Activated naive CD8-positive, alpha-beta T cell treated with anti-CD3 and anti-CD28 coated beads, Interleukin-2, amount 10 ng/mL, durations not matched to agents 7 days and 5 days (primary cell): ENCODE measurements at regions not wholly inside any gene's neighbourhood (a gene's known extent, or its start where the extent isn't known, plus 50 kb on each side); places are given as distances from the start of the nearest gene placed in this dataset.

Experiments used
- ATAC-seq: fragments of 150-1000 bp; cut with Tn5 transposase; one replicate; pipeline ENCODE4 v1.10.0; 2021; ENCODE audit warnings: low read depth, moderate library complexity
- POLR2A ChIA-PET: fragments of 350-600 bp; sonication (Branson Sonifier 250); formaldehyde crosslinking; loops from one replicate; lab custom pipeline; 2021; ENCODE audit warnings: antibody characterized with exemption; lab: Charles Lee
- DNase-seq: peaks from one replicate; pipeline ENCODE4 v3.0.0; 2021
- H3K27ac Mint-ChIP-seq: one replicate; pipeline ENCODE4 v1.8.0; 2022; ENCODE audit warnings: mild to moderate bottlenecking, mixed read lengths
- H3K27me3 Mint-ChIP-seq: one replicate; pipeline ENCODE4 v1.8.0; 2022; ENCODE audit warnings: mild to moderate bottlenecking, moderate library complexity, mixed read lengths
- H3K36me3 Mint-ChIP-seq: one replicate; pipeline ENCODE4 v1.8.0; 2021; ENCODE audit warnings: mild to moderate bottlenecking, mixed read lengths
- H3K4me1 Mint-ChIP-seq: one replicate; pipeline ENCODE4 v1.8.0; 2021; ENCODE audit warnings: mixed read lengths
- H3K4me3 Mint-ChIP-seq: one replicate; pipeline ENCODE4 v1.8.0; 2022; ENCODE audit warnings: mild to moderate bottlenecking, moderate library complexity, mixed read lengths
- H3K9me3 Mint-ChIP-seq: one replicate; pipeline ENCODE4 v1.8.0; 2021; ENCODE audit warnings: mixed read lengths

DNA sequence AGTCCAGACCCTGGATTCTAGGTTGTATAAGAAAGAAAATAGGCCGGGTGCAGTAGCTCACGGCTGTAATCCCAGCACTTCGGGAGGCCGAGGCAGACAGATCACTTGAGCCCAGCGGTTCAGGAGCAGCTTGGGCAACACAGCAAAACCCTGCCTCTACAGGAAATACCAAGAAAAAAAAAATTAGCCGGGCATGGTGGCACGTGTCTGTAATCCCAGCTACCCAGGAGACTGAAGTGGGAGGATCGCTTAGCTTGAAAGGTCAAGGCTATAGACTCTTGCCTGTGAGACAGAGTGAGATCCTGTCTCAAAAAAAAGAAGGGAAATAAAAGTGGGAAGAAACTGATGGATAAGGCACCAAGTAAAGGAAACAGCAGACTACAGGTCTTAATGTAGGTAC, 287.9 kb upstream of the KLF14 start:
- H3K4me1 Mint-ChIP-seq = peaks cover 30% of the 10 kb centered on the region
- DNase-seq = no peak
- peak overlapping the region; percentile 36 for H3K27ac Mint-ChIP-seq
- H3K4me3 Mint-ChIP-seq = peak overlapping the region; percentile 18
- peaks cover 26% of the 10 kb centered on the region for H3K36me3 Mint-ChIP-seq
- ATAC-seq = no peak
- H3K9me3 Mint-ChIP-seq = peaks cover 12% of the 10 kb centered on the region
- no peaks in the 10 kb centered on the region for H3K27me3 Mint-ChIP-seq
- POLR2A ChIA-PET = interaction anchor here (0.7 kb wide), 1 partner anchor 9 kb away, joined by 3 read pairs; no protein-coding TSS in a partner anchor

DNA sequence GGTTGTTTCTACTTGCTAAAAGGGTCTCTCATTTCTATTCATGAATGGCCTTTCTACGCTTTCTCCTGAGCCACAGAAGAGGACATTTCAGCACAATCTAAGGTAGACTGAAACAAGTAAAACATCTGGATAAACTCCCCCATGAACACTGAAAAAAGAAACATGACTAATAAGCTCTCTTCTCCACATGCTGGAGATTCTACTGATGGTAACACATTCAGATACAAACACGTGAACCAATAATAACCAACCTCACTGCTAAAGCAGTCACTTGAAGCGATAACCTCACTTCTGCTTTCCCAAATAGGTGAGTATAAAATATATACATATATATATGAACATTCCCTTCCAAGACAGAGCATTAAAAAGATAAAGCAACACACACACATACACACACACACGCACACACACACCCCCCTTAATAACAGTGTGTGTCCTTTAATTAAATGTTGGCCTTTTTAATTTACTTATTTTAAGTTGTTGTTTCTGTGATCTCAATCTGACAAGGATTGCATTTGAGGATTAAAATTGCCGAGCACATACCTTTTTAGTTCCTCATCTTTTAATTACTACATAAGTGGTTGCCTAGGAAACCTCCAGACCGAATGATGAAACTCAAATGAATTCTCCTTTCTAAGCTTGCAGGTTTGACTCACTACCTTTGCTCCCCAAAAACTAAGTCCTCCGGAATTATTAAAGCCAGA, 292.4 kb upstream of the KLF14 start:
- no peak for DNase-seq
- peaks cover 29% of the 10 kb centered on the region for H3K36me3 Mint-ChIP-seq
- POLR2A ChIA-PET = no interaction called here
- H3K4me3 Mint-ChIP-seq = no peak overlapping the region
- no peak overlapping the region for H3K27ac Mint-ChIP-seq
- H3K27me3 Mint-ChIP-seq = no peaks in the 10 kb centered on the region
- ATAC-seq = no peak
- H3K9me3 Mint-ChIP-seq = peaks cover 10% of the 10 kb centered on the region
- H3K4me1 Mint-ChIP-seq = peaks cover 40% of the 10 kb centered on the region

DNA sequence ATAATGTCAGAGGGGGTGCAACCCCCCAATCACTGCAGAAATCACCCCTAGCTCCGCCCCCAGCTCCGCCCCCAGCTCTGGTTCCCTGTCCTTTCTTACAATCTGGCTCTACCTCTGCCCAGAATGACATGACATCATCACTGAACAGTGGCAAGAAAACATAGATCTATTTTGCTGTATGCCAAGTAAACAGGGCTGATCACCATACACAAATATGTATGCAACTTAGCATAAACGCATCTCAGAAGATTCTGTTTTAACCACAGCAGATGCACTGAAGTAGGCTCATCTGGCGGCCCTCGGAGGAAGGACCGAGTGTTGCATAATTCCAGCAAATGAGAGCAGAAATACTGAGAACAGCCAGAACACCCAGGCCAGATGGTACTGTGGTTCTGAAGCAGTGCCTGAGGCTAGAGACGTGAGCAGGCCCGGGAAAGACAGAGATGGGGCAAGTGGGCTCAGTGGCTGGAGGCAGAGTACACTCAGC, 293.3 kb upstream of the KLF14 start:
- Mint-ChIP-seq H3K9me3 (peaks cover 10% of the 10 kb centered on the region), H3K27ac (peak overlapping the region; percentile 59), H3K27me3 (no peaks in the 10 kb centered on the region), H3K36me3 (peaks cover 29% of the 10 kb centered on the region), H3K4me3 (peak overlapping the region; percentile 18), H3K4me1 (peaks cover 41% of the 10 kb centered on the region)
- ATAC-seq = peak; percentile 46
- POLR2A ChIA-PET = no interaction called here
- DNase-seq = no peak

DNA sequence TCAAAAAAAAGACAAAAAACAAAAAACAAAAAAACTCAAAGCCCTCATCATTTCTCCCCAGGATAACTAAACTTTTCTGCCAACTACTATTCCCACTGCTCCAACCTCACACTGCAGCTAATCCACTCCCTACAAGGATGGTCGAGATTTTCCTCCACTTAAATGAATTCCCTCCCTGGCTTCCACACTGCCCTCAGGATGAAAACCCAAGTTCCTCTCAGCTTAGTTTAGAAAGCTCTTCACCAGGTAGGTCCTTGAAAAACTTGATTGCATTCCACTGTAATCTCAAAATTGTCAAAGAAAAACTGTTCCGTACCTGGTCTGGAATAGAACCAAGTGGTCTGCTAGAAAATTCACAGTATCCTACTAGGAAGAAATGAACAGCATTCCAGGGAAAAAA, 294.3 kb upstream of the KLF14 start:
- Mint-ChIP-seq H3K4me1 (peaks cover 46% of the 10 kb centered on the region), H3K4me3 (no peak overlapping the region), H3K27me3 (no peaks in the 10 kb centered on the region), H3K9me3 (peaks cover 6% of the 10 kb centered on the region), H3K27ac (peak overlapping the region; percentile 71), H3K36me3 (peaks cover 24% of the 10 kb centered on the region)
- ATAC-seq (no peak), DNase-seq (no peak)
- POLR2A ChIA-PET = interaction anchor here (0.7 kb wide), 1 partner anchor 47 kb away, joined by 4 read pairs; no protein-coding TSS in a partner anchor

DNA sequence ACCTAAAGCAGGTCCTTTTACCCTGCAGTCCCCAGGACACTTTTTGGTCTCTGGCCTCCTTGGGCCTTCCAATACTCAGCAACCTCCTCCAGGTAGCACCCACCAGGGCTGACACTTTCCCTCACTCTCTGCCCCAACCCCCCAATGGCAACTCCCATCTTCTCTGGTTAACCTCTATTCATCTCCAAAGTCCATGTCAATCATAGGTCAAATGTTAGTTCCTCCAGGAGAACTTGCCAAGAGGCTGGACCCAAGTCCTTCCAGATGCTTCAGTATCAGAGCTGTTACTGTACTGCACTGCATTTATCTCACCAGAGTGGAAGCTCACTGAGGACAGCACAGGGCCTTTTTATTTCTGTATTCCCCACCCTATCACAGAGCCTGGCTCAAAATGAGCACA, 295.0 kb upstream of the KLF14 start:
- H3K27me3 Mint-ChIP-seq = no peaks in the 10 kb centered on the region
- H3K4me1 Mint-ChIP-seq = peaks cover 50% of the 10 kb centered on the region
- no peak overlapping the region for H3K4me3 Mint-ChIP-seq
- no peak for DNase-seq
- peaks cover 3% of the 10 kb centered on the region for H3K9me3 Mint-ChIP-seq
- no peak for ATAC-seq
- POLR2A ChIA-PET = no interaction called here
- peaks cover 20% of the 10 kb centered on the region for H3K36me3 Mint-ChIP-seq
- H3K27ac Mint-ChIP-seq = peak overlapping the region; percentile 10

DNA sequence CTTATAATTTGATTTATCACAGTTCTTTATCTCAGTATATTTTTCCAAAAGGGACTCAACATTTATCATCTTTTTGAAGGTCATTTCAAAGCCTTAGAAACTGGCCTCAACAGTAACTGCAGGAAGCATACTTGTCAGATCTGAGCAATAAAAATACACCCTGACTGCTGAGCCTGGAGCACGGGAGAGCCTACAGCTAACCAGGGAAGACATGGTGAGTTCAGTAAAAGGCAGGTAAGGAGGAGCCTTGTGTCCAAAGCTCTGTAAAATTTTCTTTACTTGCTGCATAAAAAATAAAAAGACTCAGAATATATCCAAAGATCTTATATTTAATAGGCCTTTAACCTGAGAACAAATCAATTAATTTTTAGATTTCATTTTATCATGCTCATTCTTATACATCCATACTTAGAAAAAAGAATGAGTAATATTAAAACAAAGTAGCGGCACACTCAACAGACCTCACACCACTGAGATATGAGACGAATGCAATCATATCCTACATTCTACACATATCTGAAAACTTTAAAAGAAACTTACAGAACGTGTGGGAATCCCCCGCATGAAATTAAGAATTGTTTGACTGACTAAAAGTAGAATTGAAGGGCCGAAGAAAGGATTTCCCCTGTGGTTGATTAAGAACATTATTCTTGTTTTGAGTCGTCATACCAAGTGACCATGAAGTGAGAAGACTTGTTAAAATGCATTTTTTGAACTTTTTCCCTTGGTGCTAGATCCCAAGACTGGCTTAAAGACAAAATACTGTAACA, 296.4 kb upstream of the MKLN1 start:
- no peak for DNase-seq
- Mint-ChIP-seq H3K36me3 (peaks cover 18% of the 10 kb centered on the region), H3K9me3 (peaks cover 2% of the 10 kb centered on the region), H3K27me3 (no peaks in the 10 kb centered on the region), H3K4me3 (peak overlapping the region; percentile 68), H3K4me1 (peaks cover 54% of the 10 kb centered on the region), H3K27ac (peak overlapping the region; percentile 71)
- POLR2A ChIA-PET = no interaction called here
- ATAC-seq = peak; percentile 69

DNA sequence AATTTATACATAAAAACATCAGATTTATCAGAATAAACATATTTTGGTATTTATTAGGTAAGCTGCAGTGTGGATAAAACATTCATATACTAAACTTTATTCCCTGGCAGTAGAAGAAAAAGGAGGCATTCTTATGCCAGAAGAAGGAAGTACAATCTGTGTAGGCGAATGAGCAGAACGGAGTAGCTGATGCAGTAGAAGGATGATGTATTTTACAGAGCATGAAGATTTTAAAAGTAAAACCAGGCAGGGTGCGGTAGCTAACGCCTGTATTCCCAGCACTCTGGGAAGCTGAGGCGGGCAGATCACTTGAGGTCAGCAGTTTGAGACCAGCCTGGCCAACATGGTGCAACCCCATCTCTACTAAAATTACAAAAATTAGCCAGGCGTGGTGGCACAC, 294.9 kb upstream of the MKLN1 start:
- ATAC-seq (no peak), DNase-seq (no peak)
- H3K9me3 Mint-ChIP-seq = peaks cover 2% of the 10 kb centered on the region
- no peak overlapping the region for H3K4me3 Mint-ChIP-seq
- peaks cover 18% of the 10 kb centered on the region for H3K36me3 Mint-ChIP-seq
- H3K27me3 Mint-ChIP-seq = no peaks in the 10 kb centered on the region
- no peak overlapping the region for H3K27ac Mint-ChIP-seq
- POLR2A ChIA-PET = no interaction called here
- H3K4me1 Mint-ChIP-seq = peaks cover 47% of the 10 kb centered on the region

DNA sequence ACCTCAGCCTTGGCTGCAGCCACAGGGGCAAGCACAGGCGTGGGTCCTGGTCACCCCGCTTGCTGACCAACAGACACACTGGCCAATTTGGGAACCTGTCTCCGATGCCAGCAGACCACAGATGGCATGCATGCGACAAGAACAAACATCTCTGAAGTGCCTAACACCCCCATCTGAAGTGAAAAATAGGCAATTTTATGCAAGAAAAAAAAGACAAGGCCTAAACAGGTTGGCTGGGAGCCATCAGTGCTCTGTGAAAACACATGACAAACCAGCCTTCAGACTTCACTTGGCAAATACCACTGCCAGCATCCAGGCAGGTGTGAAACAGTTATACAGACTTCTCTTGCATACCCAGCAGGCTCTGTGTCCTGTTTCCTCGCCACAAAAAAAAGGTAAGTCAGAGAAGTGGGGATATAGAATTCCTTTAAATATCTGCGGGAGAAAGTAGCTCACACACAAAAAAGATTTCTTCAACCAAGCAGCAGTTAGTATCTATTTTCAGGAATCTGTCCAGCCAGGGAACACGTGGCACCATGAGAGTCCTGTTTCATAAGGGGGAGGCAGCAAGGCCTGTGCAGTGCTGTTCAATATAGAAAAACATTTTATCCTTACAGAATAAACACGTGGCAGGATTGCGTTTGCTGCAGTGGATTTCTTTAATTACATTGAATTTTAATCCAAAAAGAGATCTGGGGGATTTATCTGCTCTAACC, 293.4 kb upstream of the MKLN1 start:
- Mint-ChIP-seq H3K27me3 (no peaks in the 10 kb centered on the region), H3K36me3 (peaks cover 16% of the 10 kb centered on the region), H3K27ac (no peak overlapping the region), H3K4me3 (no peak overlapping the region), H3K9me3 (peaks cover 2% of the 10 kb centered on the region), H3K4me1 (peaks cover 39% of the 10 kb centered on the region)
- ATAC-seq (peak; percentile 32), DNase-seq (no peak)
- POLR2A ChIA-PET = no interaction called here

DNA sequence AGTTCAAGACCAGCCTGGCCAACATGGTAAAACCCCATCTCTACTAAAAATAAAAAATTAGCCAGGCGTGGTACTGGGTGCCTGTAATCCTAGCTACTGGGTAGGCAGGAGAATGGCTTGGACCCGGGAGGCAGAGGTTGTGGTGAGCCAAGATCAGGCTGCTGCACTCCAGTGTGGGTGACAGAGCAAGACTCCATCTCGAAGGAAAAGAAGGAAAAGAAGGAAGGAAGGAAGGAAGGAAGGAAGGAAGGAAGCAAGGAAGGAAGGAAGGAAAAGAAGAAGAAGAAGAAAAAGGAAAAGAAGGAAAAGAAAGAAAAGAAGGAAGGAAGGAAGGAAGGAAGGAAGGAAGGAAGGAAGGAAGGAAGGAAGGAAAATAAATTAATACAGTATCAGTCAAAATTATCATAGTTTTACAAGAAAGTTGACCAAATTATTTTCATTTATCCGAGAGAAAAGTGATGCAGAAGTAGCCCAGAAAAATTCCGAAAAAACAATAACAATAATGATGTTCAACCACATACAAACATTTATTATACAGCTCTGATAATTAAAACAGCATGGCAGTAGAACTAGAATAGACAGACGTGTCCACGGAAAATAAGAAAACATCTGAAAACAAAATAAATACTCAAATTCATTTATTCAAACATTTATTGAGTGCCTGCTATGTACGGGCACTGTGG, 292.4 kb upstream of the MKLN1 start:
- Mint-ChIP-seq H3K9me3 (no peaks in the 10 kb centered on the region), H3K4me1 (peaks cover 41% of the 10 kb centered on the region), H3K4me3 (no peak overlapping the region), H3K27ac (no peak overlapping the region), H3K36me3 (peaks cover 12% of the 10 kb centered on the region), H3K27me3 (no peaks in the 10 kb centered on the region)
- POLR2A ChIA-PET = no interaction called here
- DNase-seq (no peak), ATAC-seq (no peak)

DNA sequence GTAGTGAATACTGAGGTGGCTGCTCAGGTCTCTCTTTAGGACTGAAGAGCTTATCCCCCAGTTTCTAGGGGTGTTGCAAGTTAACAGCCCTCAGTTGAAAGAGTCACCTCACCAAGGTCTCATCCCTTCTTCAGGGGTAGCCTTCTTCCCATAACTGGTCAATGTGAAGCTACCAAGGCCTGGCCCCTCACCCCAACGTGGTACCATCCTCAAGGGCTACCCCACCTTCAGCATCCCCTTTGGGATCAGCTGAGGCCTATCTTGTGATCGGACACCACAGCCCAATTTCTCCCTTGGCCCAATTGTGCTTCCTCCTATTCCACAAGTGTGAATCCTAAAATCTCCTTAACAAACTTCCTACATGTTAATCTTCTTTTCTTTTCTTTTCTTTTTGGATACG, 289.5 kb upstream of the MKLN1 start:
- no peak overlapping the region for H3K27ac Mint-ChIP-seq
- peaks cover 6% of the 10 kb centered on the region for H3K36me3 Mint-ChIP-seq
- no peaks in the 10 kb centered on the region for H3K27me3 Mint-ChIP-seq
- no peak for ATAC-seq
- no peaks in the 10 kb centered on the region for H3K9me3 Mint-ChIP-seq
- no peak for DNase-seq
- peaks cover 26% of the 10 kb centered on the region for H3K4me1 Mint-ChIP-seq
- POLR2A ChIA-PET = interaction anchor here (0.6 to 1.0 kb wide), 3 partner anchors 78 to 158 kb away, joined by 3 to 6 read pairs (median 3); no protein-coding TSS in a partner anchor
- H3K4me3 Mint-ChIP-seq = no peak overlapping the region

DNA sequence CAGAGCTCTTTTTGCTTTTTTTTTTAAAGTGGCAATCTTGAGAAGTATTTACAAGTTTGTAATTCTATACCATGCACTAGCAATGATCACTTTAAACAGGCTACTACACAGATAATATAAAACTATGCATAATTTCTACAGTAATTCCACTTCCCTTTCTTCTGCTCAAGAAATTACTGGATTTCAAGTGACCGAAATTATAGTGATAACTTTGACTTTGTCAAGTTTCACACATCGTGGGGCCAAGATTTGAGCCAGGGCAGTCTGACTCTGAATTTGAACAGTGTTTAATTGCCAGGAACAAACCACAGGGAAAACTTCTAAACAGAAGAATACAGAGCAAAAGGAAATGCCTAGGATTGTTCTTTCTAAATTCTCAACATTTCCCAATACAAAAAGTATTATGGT, 288.3 kb upstream of the MKLN1 start:
- Mint-ChIP-seq H3K27me3 (no peaks in the 10 kb centered on the region), H3K27ac (no peak overlapping the region), H3K4me1 (peaks cover 18% of the 10 kb centered on the region), H3K4me3 (no peak overlapping the region), H3K36me3 (peaks cover 3% of the 10 kb centered on the region), H3K9me3 (no peaks in the 10 kb centered on the region)
- no peak for DNase-seq
- ATAC-seq = no peak
- POLR2A ChIA-PET = interaction anchor here (0.7 to 1.4 kb wide), 4 partner anchors 13 to 142 kb away, joined by 3 to 6 read pairs (median 4); no protein-coding TSS in a partner anchor

DNA sequence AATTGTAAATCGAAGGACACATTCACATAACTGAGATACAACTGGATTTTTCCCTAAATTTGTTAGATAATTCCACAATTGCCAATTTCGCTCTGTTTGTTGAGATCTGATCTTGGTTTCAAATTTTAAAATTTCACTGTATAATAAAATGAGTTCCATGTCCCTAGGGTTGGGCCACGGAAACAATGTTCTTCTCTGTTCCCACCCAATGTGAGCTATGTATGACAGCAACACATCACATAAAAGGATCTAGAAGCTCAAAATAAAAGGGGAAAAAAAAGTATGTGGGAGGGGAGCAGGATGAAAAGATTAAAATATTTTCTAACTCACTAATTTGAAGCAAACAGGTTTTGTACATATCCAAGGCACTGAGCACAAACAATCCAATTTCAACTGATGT, 287.8 kb upstream of the MKLN1 start:
- no peak for DNase-seq
- H3K36me3 Mint-ChIP-seq = peaks cover 3% of the 10 kb centered on the region
- H3K4me1 Mint-ChIP-seq = peaks cover 15% of the 10 kb centered on the region
- no peak overlapping the region for H3K27ac Mint-ChIP-seq
- POLR2A ChIA-PET = interaction anchor here (0.9 to 1.4 kb wide), 4 partner anchors 13 to 127 kb away, joined by 3 to 6 read pairs (median 4); no protein-coding TSS in a partner anchor
- no peaks in the 10 kb centered on the region for H3K9me3 Mint-ChIP-seq
- H3K27me3 Mint-ChIP-seq = no peaks in the 10 kb centered on the region
- H3K4me3 Mint-ChIP-seq = no peak overlapping the region
- ATAC-seq = no peak
